Neural progenitor cell (in vitro differentiated cells): ENCODE measurements at regions not wholly inside any gene's neighbourhood (a gene's known extent, or its start where the extent isn't known, plus 50 kb on each side); places are given as distances from the start of the nearest gene placed in this dataset.

Source experiments
- DNase-seq: peaks from one replicate; pipeline ENCODE4 v3.0.0-alpha.2; 2016; ENCODE audit warnings: low spot score
- H2AFZ ChIP-seq: fragments of 200-600 bp; sonication (generic); replicated peaks from 2 replicates; pipeline ENCODE4 v1.6.1; 2016; ENCODE audit warnings: antibody characterized with exemption
- H3F3A ChIP-seq: fragments of 200-600 bp; sonication (generic); 2 replicates; pipeline ENCODE4 v1.6.1; 2016; ENCODE audit warnings: antibody characterized with exemption, low read depth
- H3K27ac ChIP-seq: fragments of 200-600 bp; sonication (generic); 2 replicates; pipeline ENCODE4 v1.5.1; 2016; ENCODE audit warnings: mild to moderate bottlenecking
- H3K27me3 ChIP-seq: fragments of 200-600 bp; sonication (generic); 2 replicates; pipeline ENCODE4 v1.6.1; 2016; ENCODE audit warnings: mild to moderate bottlenecking, moderate library complexity
- H3K36me3 ChIP-seq: fragments of 200-600 bp; sonication (generic); 2 replicates; pipeline ENCODE4 v1.5.1; 2016
- H3K4me1 ChIP-seq: fragments of 200-600 bp; sonication (generic); 2 replicates; pipeline ENCODE4 v1.6.1; 2016; ENCODE audit warnings: mixed run types
- H3K4me2 ChIP-seq: fragments of 200-600 bp; sonication (generic); 2 replicates; pipeline ENCODE4 v1.6.1; 2016
- H3K4me3 ChIP-seq: fragments of 200-600 bp; sonication (generic); 2 replicates; pipeline ENCODE4 v1.5.1; 2016
- H3K79me2 ChIP-seq: fragments of 200-600 bp; sonication (generic); 2 replicates; pipeline ENCODE4 v1.6.1; 2016; ENCODE audit warnings: low read depth
- H3K9ac ChIP-seq: fragments of 200-600 bp; sonication (generic); 2 replicates; pipeline ENCODE4 v1.6.1; 2016
- H3K9me3 ChIP-seq: fragments of 200-600 bp; sonication (generic); 2 replicates; pipeline ENCODE4 v1.5.1; 2016; ENCODE audit warnings: low read depth
- H4K20me1 ChIP-seq: fragments of 200-600 bp; sonication (generic); 2 replicates; pipeline ENCODE4 v1.6.1; 2016; ENCODE audit warnings: low read depth
- H3K27ac Mint-ChIP-seq: 3 replicates; pipeline ENCODE4 v1.8.0; 2021; ENCODE audit warnings: mixed read lengths
- H3K27me3 Mint-ChIP-seq: 2 replicates; pipeline ENCODE4 v1.8.0; 2022; ENCODE audit warnings: low read depth, mild to moderate bottlenecking, inconsistent platforms, moderate library complexity, mixed read lengths; ENCODE audit not compliant: insufficient read depth
- H3K36me3 Mint-ChIP-seq: 3 replicates; pipeline ENCODE4 v1.8.0; 2021; ENCODE audit warnings: mixed read lengths
- H3K4me1 Mint-ChIP-seq: 3 replicates; pipeline ENCODE4 v1.8.0; 2021; ENCODE audit warnings: mixed read lengths
- H3K4me3 Mint-ChIP-seq: 3 replicates; pipeline ENCODE4 v1.8.0; 2021; ENCODE audit warnings: mild to moderate bottlenecking, moderate library complexity, mixed read lengths
- H3K9me3 Mint-ChIP-seq: 3 replicates; pipeline ENCODE4 v1.8.0; 2020; ENCODE audit warnings: mixed read lengths
- CTCF ChIP-seq: fragments of 200-600 bp; sonication (generic); IDR thresholded peaks from 2 replicates; pipeline ENCODE4 v1.5.1; 2017; ENCODE audit warnings: antibody characterized with exemption, mild to moderate bottlenecking
- EZH2 ChIP-seq: fragments of 200-600 bp; sonication (generic); IDR thresholded peaks from 2 replicates; pipeline ENCODE4 v1.6.1; 2017; ENCODE audit warnings: antibody characterized with exemption, mild to moderate bottlenecking, moderate library complexity
- EZH2phosphoT487 ChIP-seq: fragments of 200-600 bp; sonication (generic); IDR thresholded peaks from 2 replicates; pipeline ENCODE4 v1.6.1; 2017; ENCODE audit warnings: antibody characterized with exemption

GRCh38 chr6:14190929-14191224 lies 73.3 kb downstream of the CD83 start:
- H4K20me1 ChIP-seq = no peaks in the 10 kb centered on the region
- H3K4me1 Mint-ChIP-seq = peaks cover 14% of the 10 kb centered on the region
- no peak for DNase-seq
- no peaks in the 10 kb centered on the region for H3K79me2 ChIP-seq
- TF ChIP-seq EZH2 (no peak), EZH2phosphoT487 (no peak), CTCF (no peak)
- no peaks in the 10 kb centered on the region for H3K9me3 ChIP-seq
- H3K36me3 Mint-ChIP-seq = no peaks in the 10 kb centered on the region
- no peak overlapping the region for H3K27ac ChIP-seq
- H3K27me3 Mint-ChIP-seq = peaks cover 6% of the 10 kb centered on the region
- no peak overlapping the region for H3K4me2 ChIP-seq
- no peak overlapping the region for H3K9ac ChIP-seq
- peaks cover 16% of the 10 kb centered on the region for H3K4me1 ChIP-seq
- H3K36me3 ChIP-seq = no peaks in the 10 kb centered on the region
- H3K27ac Mint-ChIP-seq = no peak overlapping the region
- H3F3A ChIP-seq = no peaks in the 10 kb centered on the region
- no peaks in the 10 kb centered on the region for H3K27me3 ChIP-seq
- H3K9me3 Mint-ChIP-seq = peaks cover 3% of the 10 kb centered on the region
- H2AFZ ChIP-seq = no peak overlapping the region
- no peak overlapping the region for H3K4me3 Mint-ChIP-seq
- H3K4me3 ChIP-seq = no peak overlapping the region

- H3K27me3 ChIP-seq = no peaks in the 10 kb centered on the region
- Mint-ChIP-seq H3K36me3 (no peaks in the 10 kb centered on the region), H3K27me3 (peaks cover 6% of the 10 kb centered on the region), H3K27ac (no peak overlapping the region), H3K9me3 (peaks cover 3% of the 10 kb centered on the region), H3K4me1 (peaks cover 14% of the 10 kb centered on the region), H3K4me3 (no peak overlapping the region)
- no peak overlapping the region for H3K4me2 ChIP-seq
- peaks cover 16% of the 10 kb centered on the region for H3K4me1 ChIP-seq
- no peak for TF ChIP-seq EZH2phosphoT487
- TF ChIP-seq CTCF = no peak
- TF ChIP-seq EZH2 = no peak
- H4K20me1 ChIP-seq = no peaks in the 10 kb centered on the region
- H3K9me3 ChIP-seq = no peaks in the 10 kb centered on the region
- H3K79me2 ChIP-seq = no peaks in the 10 kb centered on the region
- no peaks in the 10 kb centered on the region for H3K36me3 ChIP-seq
- no peak overlapping the region for H2AFZ ChIP-seq
- no peak for DNase-seq
- no peaks in the 10 kb centered on the region for H3F3A ChIP-seq
- H3K9ac ChIP-seq = no peak overlapping the region
- no peak overlapping the region for H3K27ac ChIP-seq
- H3K4me3 ChIP-seq = no peak overlapping the region
Measured at GRCh38 chr6:14191761-14192160, 74.2 kb downstream of the CD83 start.

GRCh38 chr6:14192216-14192788 lies 74.7 kb downstream of the CD83 start:
- Mint-ChIP-seq H3K27me3 (peaks cover 6% of the 10 kb centered on the region), H3K9me3 (peaks cover 3% of the 10 kb centered on the region), H3K4me1 (peaks cover 14% of the 10 kb centered on the region), H3K4me3 (no peak overlapping the region), H3K27ac (no peak overlapping the region), H3K36me3 (no peaks in the 10 kb centered on the region)
- Histone ChIP-seq H3K9me3 (no peaks in the 10 kb centered on the region), H3K4me1 (peaks cover 16% of the 10 kb centered on the region), H3K9ac (no peak overlapping the region), H2AFZ (no peak overlapping the region), H3K27me3 (no peaks in the 10 kb centered on the region), H3K27ac (no peak overlapping the region), H3K4me2 (no peak overlapping the region), H3K36me3 (no peaks in the 10 kb centered on the region), H3K4me3 (no peak overlapping the region), H3F3A (no peaks in the 10 kb centered on the region), H3K79me2 (no peaks in the 10 kb centered on the region), H4K20me1 (no peaks in the 10 kb centered on the region)
- no peak for TF ChIP-seq CTCF
- TF ChIP-seq EZH2 = no peak
- no peak for TF ChIP-seq EZH2phosphoT487
- no peak for DNase-seq
